ENCODE measurements at regions not wholly inside any gene's neighbourhood (a gene's known extent, or its start where the extent isn't known, plus 50 kb on each side); places are given as distances from the start of the nearest gene placed in this dataset.
"Not testable (repeated sequence)": the region's sequence is repeated elsewhere in the genome, so short reads cannot be mapped to it uniquely, and the experiment has no call there.

GRCh38 chr4:103982454-103982853 lies 262.7 kb upstream of the TACR3 start:
- no peak for FAIRE-seq

DNA sequence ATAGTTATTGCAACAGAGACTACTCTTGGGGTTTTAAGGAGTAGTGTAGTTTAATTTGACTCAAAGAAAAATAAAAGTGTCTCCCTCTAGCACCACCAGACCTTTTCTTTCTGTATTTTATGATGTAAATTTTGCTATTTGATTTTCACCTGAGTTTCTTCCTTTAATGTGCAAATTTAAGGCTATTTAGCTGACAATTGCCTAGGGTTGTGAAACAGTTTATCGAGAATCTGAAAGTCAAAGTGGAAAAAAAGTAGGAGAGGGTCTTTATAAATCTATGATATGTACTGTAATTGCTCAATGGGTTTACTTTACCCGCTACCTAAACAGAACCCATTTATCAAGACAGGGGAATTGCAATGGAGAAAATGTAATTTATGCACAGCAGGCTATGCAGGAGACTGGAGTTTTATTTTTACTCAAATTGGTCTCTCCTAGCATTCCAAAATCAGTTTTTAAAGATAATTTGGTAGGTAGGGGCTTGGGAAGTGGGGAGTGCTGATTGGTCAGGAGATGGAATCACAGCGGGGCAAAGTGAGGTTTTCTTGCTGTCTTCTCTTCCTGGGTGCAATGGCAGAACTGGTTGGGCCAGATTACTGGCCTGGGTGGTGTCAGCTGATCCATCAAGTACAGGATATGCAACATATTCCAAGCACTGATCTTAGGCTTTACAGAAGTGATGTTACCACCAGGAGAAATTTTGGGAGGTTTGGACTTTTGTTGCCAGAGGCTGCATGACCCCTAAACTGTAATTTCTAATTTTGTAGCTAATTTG lies 228.6 kb upstream of the TACR3 start:
- FAIRE-seq, result no peak

DNA sequence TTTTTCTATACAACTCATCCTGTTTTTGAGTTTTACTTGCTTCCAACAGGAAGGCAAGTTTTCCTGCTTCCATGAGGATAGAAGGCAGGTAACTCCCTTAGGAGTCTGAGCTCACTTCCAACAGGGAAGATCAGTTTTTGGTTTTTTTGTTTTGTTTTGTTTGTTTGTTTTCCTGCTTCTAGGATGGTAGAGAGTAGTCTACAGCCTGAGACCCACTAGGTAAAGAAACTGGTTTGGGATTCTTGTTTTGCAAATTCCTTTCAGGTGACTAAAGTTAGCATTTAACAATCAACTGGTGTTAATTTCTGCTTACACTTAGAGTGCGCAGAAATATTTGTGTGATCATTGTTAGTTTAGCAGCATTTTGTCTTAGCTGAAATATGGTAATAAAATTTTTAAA lies 227.8 kb upstream of the TACR3 start:
- no peak for FAIRE-seq

DNA sequence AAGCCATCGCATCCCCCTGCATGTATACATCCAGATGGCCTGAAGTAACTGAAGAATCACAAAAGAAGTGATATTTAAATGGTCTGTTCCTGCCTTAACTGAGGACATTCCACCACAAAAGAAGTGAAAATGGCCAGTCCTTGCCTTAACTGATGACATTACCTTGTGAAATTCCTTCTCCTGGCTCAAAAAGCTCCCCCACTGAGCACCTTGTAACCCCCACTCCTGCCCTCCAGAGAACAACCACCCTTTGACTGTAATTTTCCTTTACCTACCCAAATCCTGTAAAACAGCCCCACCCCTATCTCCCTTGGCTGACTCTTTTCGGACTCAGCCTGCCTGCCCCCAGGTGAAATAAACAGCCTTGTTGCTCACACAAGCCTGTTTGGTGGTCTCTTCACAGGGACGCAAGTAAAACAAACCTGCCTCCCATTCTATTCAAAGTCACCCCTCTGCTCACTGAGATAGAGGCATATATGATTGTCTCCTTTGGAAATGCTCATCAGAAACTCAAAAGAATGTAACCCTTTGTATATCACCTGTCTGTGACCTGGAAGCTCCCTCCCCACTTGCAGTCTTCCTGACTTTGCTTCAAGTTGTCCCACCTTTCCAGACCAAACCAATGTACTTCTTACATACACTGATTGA lies 227.0 kb upstream of the TACR3 start:
- FAIRE-seq, result not testable (repeated sequence)

DNA sequence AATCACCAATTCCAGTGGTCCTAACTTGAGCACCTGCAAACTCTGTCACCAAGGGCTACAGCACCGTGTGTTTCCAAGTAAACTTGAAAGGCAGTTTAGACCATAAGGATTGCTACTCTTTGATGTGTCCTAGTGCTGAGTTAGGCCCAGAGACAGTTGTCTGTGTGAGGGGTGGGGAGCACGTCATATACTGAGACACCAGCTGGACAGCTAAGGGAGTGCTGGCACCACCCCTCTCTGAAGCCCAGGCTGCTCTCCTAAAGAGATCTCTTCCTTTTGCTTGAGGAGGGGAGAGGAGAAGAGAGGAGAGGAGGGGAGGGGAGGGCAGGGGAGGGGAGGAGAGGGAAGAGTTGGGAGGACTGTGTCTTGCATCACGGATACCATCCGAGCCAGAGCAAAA lies 218.7 kb upstream of the TACR3 start:
- no peak for FAIRE-seq

- FAIRE-seq, result no peak
Measured at GRCh38 chr4:103936653-103937145, 216.9 kb upstream of the TACR3 start.

- FAIRE-seq, result peak; percentile 96
Measured at GRCh38 chr4:103934178-103934789, 214.5 kb upstream of the TACR3 start.

- no peak for FAIRE-seq
Measured at GRCh38 chr4:103928370-103928769, 208.6 kb upstream of the TACR3 start.

DNA sequence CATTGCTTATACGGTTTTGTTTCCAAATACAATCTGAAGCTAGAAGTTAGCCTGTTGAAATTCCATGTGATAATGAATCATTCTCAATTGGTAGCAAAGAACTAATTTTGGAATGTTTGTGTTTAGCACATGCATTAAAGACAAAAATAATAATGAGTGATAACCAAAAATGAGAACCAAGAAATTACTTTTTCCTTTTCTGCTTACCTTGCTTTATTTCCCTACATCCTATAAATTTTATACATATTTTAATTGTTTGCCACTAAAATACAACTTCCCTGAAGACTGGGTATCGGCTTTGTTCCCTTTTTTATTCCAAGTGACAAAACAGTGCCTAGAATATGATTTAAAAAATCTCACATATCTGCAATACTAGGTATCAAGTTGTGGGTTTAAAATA lies 203.8 kb upstream of the TACR3 start:
- no peak for FAIRE-seq

- FAIRE-seq, result no peak
Measured at GRCh38 chr4:103918214-103918613, 198.4 kb upstream of the TACR3 start.

- peak; percentile 95 for FAIRE-seq
Measured at GRCh38 chr4:103915224-103915869, 195.6 kb upstream of the TACR3 start.

GRCh38 chr4:103907414-103907813 lies 187.6 kb upstream of the TACR3 start:
- no peak for FAIRE-seq

DNA sequence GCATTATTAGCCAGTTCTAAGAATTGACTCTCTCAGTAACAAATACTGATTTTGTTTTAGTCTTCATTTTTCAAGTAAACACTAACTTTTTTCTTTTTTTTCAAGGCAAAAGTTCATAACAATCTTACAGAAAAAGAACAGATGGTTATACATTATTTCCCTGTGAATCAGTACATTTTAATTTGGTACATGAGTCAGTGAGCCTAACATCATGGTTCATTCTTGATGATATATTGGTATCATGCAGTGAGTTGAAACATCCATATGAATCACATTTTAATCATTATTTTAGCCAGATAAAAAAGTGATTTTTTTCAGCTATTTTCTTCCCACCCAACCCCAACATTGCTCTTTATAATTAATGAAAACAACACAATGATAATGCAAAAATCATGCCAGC lies 184.3 kb upstream of the TACR3 start:
- FAIRE-seq, result no peak

GRCh38 chr4:103902730-103903129 lies 182.9 kb upstream of the TACR3 start:
- FAIRE-seq, result no peak

GRCh38 chr4:103895876-103896465 lies 176.2 kb upstream of the TACR3 start:
- FAIRE-seq, result no peak

- no peak for FAIRE-seq
Measured at GRCh38 chr4:103892586-103892985, 172.8 kb upstream of the TACR3 start.

- no peak for FAIRE-seq
Measured at GRCh38 chr4:103887191-103887590, 167.4 kb upstream of the TACR3 start.

- FAIRE-seq, result no peak
Measured at GRCh38 chr4:103885152-103885551, 165.4 kb upstream of the TACR3 start.

DNA sequence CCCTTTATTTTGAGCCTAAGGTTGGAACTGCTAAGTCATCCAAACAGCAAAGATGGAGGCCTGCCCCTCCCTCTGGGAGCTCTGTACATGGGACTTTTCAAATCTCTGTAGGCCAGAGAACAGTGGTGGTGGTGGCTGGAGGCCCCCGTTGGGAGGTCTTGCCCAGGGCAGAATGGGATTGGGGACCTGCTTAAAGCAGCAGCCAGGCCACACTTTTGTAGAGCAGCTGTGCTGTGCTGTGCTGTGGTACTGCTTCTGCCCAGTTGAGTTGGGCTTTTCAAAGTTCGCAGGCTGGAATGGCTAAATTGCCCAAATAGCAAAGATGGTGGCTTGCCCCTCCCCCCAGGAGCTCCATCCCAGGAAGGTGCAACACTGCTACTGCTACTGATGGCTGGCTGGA lies 147.5 kb upstream of the TACR3 start:
- no peak for FAIRE-seq

- FAIRE-seq, result no peak
Measured at GRCh38 chr4:103853627-103854026, 133.8 kb upstream of the TACR3 start.

- no peak for FAIRE-seq
Measured at GRCh38 chr4:103853146-103853545, 133.4 kb upstream of the TACR3 start.

GRCh38 chr4:103845075-103845474 lies 125.3 kb upstream of the TACR3 start:
- no peak for FAIRE-seq

DNA sequence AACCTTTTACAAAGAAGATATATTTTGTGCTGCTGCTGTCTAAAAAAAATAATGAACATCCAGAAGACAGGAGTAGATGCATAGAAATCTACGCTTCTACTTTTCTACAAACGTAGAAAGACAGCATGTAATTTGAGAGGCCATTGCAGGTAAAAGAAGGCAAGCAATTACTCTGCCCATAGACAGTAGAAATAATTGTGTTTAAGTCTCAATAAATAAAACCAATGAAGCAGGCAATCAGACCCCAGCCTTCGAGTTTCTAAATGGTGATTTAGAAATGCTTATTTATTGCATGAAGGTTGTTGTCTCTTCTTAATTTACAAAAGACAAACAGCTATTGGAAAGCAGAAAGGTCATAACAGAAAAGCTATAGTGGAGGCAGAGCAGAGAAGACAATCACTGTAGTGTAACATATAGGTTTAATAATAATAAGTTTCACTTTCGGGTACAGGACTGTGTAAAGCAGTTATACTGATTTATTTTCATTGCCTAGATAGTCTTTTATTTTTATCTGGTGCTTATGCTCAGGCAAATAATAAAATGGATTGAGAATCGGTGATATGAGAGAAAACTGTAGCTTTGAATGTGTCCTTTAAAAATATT lies 123.0 kb upstream of the TACR3 start:
- FAIRE-seq, result no peak

Measured in A204.1 (cell line).